ENCODE measurements at regions not wholly inside any gene's neighbourhood (a gene's known extent, or its start where the extent isn't known, plus 50 kb on each side); places are given as distances from the start of the nearest gene placed in this dataset.

DNA sequence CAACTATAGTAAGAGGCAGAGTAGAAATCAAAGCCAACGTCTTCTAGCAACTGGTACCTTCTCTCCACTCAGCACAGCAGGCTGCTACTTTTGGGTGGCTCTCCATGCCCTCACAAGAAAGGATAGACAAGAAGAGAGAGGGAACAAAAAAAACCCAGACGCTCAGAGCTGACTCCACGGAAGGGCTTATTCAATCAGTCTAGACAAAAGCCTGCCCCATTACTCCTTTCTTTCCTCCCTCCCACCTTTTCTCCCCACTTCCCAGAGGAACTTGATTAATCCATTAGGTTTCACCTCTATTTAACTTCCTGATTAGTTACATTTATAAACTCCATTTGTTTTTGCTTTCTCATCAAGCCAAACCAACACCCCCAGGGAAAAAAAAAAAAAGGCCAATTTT lies 71.1 kb upstream of the CCDC60 start:
- 5% methylated on average over 3 of the region's 3 CpGs for WGBS (ENCODE audit: low lambda C conversion rate)
- H3K4me2 ChIP-seq (ENCODE audit: low read depth, low read length): no peak overlapping the region
- FAIRE-seq (no peak), ATAC-seq (no peak), DNase-seq (ENCODE audit: low spot score) (no peak)
- no peak overlapping the region for H3K9ac ChIP-seq (ENCODE audit: insufficient read depth, low read depth, low read length)
- H3K36me3 ChIP-seq (replicated peaks in 1 of 2; ENCODE audit: control insufficient read depth in 1 of 2, insufficient read depth in 2 of 2, low read length in 2 of 2): no peaks in the 10 kb centered on the region
- TF ChIP-seq ZFP36 (IDR thresholded peaks at IDR 0.05; ENCODE audit: borderline replicate concordance, low read depth, low read length, partially characterized antibody) (no peak), BORCS8-MEF2B (CRISPR knock-in tag; IDR thresholded peaks at IDR 0.05) (no peak), ZNF580 (CRISPR knock-in tag; IDR thresholded peaks at IDR 0.05; ENCODE audit: borderline replicate concordance, low read depth) (no peak), KLF12 (CRISPR knock-in tag; IDR thresholded peaks at IDR 0.05; ENCODE audit: borderline replicate concordance) (no peak), RFX5 (IDR thresholded peaks at IDR 0.05; ENCODE audit: low read depth, low read length) (no peak), ZNF607 (CRISPR knock-in tag; IDR thresholded peaks at IDR 0.05; ENCODE audit: borderline replicate concordance) (no peak)
- no peak overlapping the region for H2AFZ ChIP-seq (ENCODE audit: low read length)
- no peaks in the 10 kb centered on the region for H4K20me1 ChIP-seq (ENCODE audit: insufficient read depth, low read length)
- H3K27me3 ChIP-seq (ENCODE audit: control insufficient read depth in 1 of 2, insufficient read depth in 2 of 2, low read length in 2 of 2): no peaks in the 10 kb centered on the region
- H3K4me1 ChIP-seq (ENCODE audit: insufficient read depth, low read length): no peaks in the 10 kb centered on the region
- ChIA-PET POLR2A (no interaction called here), CTCF (ENCODE audit: low intra/inter-chr PET ratio, low total read pairs) (no interaction called here)
- no peak overlapping the region for H3K27ac ChIP-seq (ENCODE audit: extremely low read length, insufficient read depth, low read length)
- no peaks in the 10 kb centered on the region for H3K79me2 ChIP-seq (ENCODE audit: insufficient read depth, low read length)
- in situ Hi-C loops (cut with HindIII; ENCODE audit: extremely low pct_ligation_motif_present, low pct_unique_long_range_greater_than_20kb) (no loop called here), intact Hi-C loops (cut with micrococcal nuclease; ENCODE audit: unreplicated experiment) (no loop called here)
- no peak overlapping the region for H3K4me3 ChIP-seq (replicated peaks in 1 of 3; ENCODE audit: insufficient read depth in 1 of 3, low read depth in 2 of 3, low read length in 3 of 3)
- no TSS peak for BruUV-seq (replicated peaks)
- H3K9me3 ChIP-seq (ENCODE audit: low read length): 0 out of 2 replicates have a peak, but pooled peaks cover 2% of the 10 kb centered on the region

DNA sequence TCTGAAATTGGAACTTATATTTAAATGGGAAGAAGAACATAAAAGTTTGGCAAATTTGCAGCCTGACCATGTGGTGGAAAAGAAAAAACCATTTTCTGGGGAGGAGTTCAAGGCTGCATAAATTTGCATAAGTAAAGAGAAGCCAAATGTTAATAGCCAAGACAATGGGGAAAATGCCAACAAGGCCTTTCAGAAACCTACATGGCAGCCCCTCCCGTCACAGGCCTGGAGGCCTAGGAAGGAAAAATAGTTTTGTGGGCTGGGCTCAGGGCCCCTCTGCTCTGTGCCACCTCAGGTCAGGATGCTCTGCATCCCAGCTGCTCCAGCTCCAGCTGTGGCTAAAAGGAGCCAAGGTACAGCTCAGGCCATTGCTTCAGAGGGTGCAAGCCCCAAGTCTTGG lies 67.6 kb upstream of the CCDC60 start:
- no peak overlapping the region for H3K9ac ChIP-seq (ENCODE audit: insufficient read depth, low read depth, low read length)
- H3K9me3 ChIP-seq (ENCODE audit: low read length): peaks cover 29% of the 10 kb centered on the region; the same call in 1 of the 2 replicates
- H3K79me2 ChIP-seq (ENCODE audit: insufficient read depth, low read length): no peaks in the 10 kb centered on the region
- no peak overlapping the region for H2AFZ ChIP-seq (ENCODE audit: low read length)
- no peaks in the 10 kb centered on the region for H3K27me3 ChIP-seq (ENCODE audit: control insufficient read depth in 1 of 2, insufficient read depth in 2 of 2, low read length in 2 of 2)
- H3K36me3 ChIP-seq (replicated peaks in 1 of 2; ENCODE audit: control insufficient read depth in 1 of 2, insufficient read depth in 2 of 2, low read length in 2 of 2): no peaks in the 10 kb centered on the region
- no peak for TF ChIP-seq FOXM1 (CRISPR knock-in tag; IDR thresholded peaks at IDR 0.05)
- no peak overlapping the region for H3K27ac ChIP-seq (ENCODE audit: extremely low read length, insufficient read depth, low read length)
- no peak overlapping the region for H3K4me3 ChIP-seq (replicated peaks in 1 of 3; ENCODE audit: insufficient read depth in 1 of 3, low read depth in 2 of 3, low read length in 3 of 3)
- in situ Hi-C loops (cut with HindIII; ENCODE audit: extremely low pct_ligation_motif_present, low pct_unique_long_range_greater_than_20kb) (no loop called here), intact Hi-C loops (cut with micrococcal nuclease; ENCODE audit: unreplicated experiment) (no loop called here)
- 0% methylated on average over 1 of the region's 1 CpG for WGBS (ENCODE audit: low lambda C conversion rate)
- no peaks in the 10 kb centered on the region for H4K20me1 ChIP-seq (ENCODE audit: insufficient read depth, low read length)
- no peak for ATAC-seq
- no peak overlapping the region for H3K4me2 ChIP-seq (ENCODE audit: low read depth, low read length)
- no peak for FAIRE-seq
- DNase-seq (ENCODE audit: low spot score): no peak
- POLR2A ChIA-PET: no interaction called here
- no TSS peak for BruUV-seq (replicated peaks)
- CTCF ChIA-PET (ENCODE audit: low intra/inter-chr PET ratio, low total read pairs): no interaction called here
- H3K4me1 ChIP-seq (ENCODE audit: insufficient read depth, low read length): no peaks in the 10 kb centered on the region
